Dermis blood vessel endothelial cell (primary cell): ENCODE measurements at regions not wholly inside any gene's neighbourhood (a gene's known extent, or its start where the extent isn't known, plus 50 kb on each side); places are given as distances from the start of the nearest gene placed in this dataset.

ENCODE experiments used
- DNase-seq: peaks from one replicate; pipeline ENCODE4 v3.0.0; 2010

DNA sequence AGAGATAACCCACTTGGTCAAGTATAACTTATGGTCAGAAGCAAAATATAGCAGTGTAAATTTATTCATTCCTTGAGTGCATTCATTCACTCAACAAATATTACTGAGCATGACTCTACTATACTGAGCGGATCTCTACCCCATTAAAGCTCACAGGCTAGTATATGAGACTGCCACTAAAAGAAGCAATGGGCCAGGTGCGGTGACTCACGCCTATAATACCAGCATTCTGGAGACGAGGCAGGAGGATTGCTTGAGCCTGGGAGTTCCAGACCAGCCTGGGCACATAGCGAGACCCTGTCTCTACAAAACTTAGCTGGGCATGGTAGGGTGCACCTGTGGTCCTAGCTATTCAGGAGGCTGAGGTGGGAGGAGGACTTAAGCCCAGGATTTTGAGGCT, 197.6 kb upstream of the BLID start:
- DNase-seq: no peak

- no peak for DNase-seq
Observed at GRCh38 chr11:122311216-122311755, 195.3 kb upstream of the BLID start.

- DNase-seq: no peak
Observed at GRCh38 chr11:122310766-122311165, 194.8 kb upstream of the BLID start.

DNA sequence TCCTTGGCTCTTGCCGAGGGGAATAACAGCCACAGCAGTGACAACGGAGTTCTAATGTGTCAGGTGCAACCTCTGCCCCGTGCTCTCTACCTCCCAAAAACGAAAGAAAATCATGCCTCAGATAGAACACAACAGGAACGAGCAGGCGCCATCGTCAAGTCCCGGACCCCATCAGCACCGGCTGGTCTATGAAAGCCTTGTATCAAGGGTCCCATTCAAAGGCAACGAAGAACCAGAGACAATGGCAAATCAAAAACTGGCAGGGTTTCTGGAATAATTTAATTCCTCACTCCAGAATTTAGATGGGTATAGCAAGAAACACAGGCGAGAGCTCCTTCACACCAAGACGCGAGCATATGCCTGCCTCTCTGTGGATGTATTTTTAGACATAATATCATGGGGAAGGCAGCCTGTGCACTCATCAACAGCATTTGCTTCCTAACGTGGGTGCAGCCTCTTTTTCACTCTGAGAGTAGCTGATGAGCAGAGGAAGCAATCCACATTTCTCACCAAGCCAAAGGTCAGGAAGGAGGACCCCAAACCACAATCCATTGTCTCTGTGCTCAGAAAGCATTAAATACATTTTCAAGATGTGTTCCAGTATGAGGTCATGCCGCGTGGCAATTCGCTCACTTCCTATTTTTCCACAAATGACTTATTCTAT, 193.4 kb upstream of the BLID start:
- peak; percentile 24 for DNase-seq

DNA sequence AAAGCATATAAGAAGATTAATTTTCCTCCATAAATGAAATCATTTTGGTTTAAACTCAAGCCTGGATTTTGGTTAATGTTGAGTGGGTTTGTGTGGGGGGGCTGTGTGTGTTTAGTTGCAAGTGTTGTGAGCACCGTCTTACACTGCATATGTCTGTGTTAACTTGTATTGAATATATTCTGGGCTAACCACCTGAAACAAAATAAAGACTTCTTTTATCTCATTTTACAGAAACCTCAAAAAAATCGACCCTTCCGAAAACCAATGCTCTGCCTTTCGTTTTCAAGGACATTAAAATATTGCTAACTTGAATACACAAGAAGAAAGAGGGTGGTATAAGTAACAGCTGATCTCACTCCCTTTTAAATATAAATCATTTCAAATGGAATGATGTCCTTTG, 192.2 kb upstream of the BLID start:
- DNase-seq: no peak

DNA sequence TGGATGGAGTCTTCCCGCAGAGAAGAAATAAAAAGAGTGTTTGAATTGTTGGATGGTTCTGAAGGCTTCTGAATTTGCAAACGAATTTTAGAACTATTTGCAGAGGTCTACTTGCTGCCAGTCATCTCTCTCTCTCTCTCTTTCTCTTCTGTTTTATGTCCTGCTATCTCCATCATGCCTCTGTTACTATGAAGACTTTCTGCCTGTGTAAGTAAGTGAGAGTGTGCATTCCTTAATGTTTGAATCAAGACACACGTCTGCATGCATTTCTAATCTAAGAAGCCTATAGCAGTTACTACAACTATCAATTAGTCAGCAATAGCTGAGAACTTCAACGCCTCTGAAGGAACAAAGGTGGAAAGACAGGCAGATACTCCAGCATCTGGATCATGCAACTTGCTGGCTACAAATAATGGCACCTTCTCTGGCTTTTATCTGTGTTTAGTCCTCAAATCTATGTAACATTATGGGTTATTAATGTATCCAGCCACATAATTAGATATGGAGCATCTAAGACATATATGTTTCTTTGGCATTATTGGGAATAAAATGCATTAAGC, 191.5 kb upstream of the BLID start:
- DNase-seq: no peak

DNA sequence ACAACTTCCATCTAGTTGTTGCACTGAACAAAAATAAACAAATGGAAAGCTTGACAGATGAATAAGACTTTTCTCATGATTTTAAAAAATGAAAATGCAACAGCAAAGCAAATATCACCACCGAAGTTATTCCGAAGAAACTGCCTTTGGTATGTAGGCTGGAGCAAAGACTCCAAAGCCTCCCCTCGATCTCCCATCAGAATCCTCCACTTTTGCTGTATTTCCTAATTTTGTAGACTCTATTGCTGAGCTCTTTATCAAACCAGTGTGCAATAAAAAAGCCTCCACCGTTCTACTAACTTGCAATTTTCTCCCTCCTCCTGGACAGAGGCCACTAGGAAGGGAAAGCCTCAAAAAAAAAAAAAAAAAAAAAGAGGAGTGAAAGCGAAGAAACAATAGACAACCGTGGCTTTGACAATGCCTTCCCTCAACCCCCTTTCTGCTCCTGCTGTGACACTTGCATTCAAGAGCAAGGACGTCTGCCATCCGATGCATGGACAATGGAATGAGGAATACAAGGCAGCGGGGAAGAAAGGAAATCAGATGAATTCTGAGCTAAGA, 190.9 kb upstream of the BLID start:
- no peak for DNase-seq

DNA sequence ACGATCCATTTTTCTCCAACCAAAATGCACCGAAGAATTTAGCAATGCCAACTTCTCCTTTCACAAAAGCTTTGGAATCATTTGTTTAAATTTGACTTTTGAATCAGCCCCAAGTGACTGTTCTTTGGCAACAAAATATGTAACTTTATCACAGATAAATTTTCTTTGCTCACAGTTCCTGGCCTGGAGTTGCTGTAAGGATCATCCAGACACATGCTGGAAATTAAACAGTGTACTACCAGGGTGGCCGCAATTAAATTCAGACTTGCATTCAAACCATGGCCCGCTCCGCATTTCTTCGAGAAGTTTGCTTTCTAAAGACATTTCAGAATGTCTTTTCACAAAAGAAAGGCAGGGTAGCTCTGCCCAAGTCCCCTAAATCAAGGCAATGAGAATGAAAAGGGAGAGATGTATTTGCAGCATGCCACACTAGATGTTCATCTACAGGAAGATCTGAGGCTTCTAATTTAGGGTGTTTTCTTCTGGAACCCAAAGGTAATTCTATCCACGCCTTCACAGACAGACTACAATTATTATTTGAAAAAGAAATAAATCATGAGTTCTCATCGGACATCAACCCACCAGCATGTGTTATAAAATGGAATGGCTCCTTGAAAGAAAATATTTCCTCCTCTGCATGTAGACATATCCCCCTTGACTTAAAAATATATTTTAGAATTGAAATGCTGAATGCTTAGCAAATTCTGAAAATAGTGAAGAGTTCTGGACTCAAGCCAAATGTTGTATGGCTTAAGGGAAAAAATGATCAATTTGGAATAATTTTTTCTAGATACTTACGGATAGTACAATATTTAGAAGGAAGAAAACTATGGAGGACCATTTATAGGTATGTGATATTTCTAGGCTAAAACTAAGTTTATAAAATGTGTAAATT, 189.7 kb upstream of the BLID start:
- no peak for DNase-seq

GRCh38 chr11:122304973-122305372, 189.0 kb upstream of the BLID start:
- DNase-seq: no peak

GRCh38 chr11:122304306-122304705, 188.3 kb upstream of the BLID start:
- DNase-seq: no peak

- DNase-seq: no peak
Observed at GRCh38 chr11:122294041-122294440, 178.0 kb upstream of the BLID start.

DNA sequence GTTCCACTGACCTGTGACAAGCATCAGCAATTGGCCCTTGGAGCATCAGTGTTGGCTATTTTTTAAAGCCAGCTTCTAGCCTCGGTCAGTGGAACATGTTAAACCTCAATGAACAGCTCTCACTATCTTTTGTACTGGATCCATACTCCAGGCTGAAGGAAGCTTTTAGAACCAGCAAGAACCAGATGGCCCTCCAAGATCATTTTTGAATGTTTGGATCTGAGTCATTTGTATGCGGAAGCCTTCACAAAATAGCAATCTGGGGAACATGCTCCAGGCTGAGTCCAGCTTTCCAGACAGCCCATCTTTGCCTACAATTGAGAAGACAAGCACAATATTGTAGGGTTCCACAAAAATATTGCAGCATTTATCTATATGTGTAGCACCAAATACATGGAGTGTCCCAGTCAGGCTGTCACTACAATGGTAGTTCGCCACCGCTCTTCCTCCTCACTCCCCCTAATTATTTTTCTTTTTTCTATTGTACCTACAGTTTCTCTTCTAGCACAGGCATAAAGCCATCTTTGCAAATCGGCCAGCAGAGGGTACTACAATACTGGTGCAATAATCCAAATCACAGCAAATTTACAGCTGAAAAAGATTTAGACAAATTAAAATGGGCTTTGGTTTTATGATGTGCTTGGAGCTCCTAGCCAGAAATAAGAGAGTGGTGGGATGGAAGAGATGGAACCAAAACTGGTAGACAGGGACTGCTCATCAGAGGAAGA, 177.4 kb upstream of the BLID start:
- DNase-seq: no peak

DNA sequence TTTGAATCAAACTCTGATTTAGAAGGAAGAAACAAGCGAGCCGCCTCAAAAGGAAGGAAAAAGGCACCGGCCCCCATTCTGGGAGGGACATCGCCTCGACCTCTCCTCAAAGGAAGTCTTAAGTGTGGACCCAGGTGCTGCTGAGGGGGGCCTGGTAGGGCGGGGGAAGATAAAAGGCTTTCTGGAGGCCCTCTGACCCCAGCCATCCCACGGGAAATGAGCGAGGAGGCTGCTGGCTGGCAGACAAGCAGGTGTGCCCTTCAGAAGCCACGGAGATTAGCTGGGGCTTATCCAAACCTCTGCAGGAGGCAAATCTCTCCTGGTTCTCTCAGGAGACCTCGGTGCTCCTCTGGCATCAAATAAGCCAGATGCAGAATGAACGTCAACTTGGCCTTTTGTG, 171.4 kb upstream of the BLID start:
- no peak for DNase-seq

GRCh38 chr11:122285070-122285988, 169.3 kb upstream of the BLID start:
- DNase-seq: no peak

GRCh38 chr11:122280870-122281269, 164.9 kb upstream of the BLID start:
- DNase-seq: no peak

DNA sequence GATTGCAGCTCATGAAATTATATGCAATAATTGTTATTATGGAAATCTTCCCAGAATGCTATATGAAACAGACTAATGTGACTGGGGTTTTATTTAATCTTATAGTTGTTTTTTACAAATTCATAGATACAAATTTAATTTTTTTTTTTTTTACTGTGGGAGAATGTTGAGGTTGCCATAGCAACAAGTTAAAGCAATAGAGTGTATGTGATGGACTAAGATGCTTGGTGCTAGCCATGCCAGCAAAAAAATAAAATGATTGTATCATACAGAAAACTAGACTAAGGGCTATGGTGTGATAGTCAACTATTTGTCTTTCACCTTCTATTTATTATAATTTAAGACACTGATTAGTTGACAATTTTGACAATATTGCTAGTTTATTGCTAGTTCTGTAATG, 163.2 kb upstream of the BLID start:
- no peak for DNase-seq

DNA sequence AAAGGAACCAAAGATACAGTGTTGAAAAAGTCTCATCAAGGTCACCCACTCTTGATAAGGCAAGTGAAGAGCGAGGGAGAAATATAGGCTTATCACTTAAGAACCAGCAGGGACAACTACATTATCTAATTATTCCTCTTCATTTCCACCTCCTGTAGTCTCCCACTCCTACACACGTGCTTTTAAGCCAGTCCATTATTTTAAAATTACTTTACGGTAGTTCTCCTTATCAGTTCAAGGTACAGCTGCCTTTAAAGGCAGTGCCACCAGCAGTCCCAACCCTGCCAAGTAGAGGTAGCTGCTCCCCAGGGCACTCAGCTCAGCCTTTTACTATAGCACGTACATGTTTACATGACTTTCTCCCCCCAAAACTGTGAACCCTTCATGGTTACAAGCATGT, 161.5 kb upstream of the BLID start:
- no peak for DNase-seq

- no peak for DNase-seq
Observed at GRCh38 chr11:122276221-122276620, 160.2 kb upstream of the BLID start.

DNA sequence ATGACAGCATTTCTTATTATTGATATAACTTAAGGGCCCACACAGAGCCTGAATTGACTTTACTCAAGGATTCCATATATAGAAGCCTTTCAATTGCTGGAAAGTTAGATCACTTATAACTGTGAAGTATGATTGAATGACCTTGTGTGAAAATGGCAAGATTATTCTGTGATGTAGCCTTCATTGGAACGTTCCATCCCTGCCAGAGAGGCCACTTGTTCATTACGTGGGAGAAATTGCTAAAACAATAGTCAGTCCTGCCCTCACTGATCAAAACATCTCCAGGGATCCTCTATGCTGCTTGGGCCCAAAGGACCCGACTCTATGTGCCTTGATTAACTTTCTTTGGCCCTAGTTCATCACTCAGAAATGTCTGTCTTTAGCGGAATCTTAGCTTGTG, 159.5 kb upstream of the BLID start:
- no peak for DNase-seq

GRCh38 chr11:122273476-122274191, 157.6 kb upstream of the BLID start:
- DNase-seq: no peak

- no peak for DNase-seq
Observed at GRCh38 chr11:122271745-122272144, 155.7 kb upstream of the BLID start.
